ENCODE measurements at regions not wholly inside any gene's neighbourhood (a gene's known extent, or its start where the extent isn't known, plus 50 kb on each side); places are given as distances from the start of the nearest gene placed in this dataset.

DNA sequence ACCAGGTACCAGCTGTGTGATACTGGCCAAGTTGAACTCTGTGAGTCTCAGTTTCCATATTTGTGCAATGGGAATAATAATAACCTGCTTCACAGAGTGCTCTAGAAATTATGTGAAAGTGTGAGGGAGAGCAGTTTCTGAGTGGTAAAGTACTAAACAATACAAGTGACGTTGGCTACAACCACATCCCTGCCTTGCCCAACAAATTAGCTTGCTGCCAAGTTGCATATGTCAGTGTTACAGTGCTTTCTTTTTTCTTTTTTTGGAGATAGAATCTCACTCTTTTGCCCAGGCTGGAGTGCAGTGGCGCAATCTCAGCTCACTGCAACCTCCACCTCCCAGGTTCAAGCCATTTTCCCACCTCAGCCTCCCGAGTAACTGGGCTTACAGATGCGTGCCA is 533.6 kb upstream of the MEX3C start:
- TF ChIP-seq CTCF (IDR thresholded peaks at IDR 0.05) (no peak), EZH2phosphoT487 (IDR thresholded peaks at IDR 0.05) (no peak)

Data from neural progenitor cell (in vitro differentiated cells).